Ovary (tissue), 3 donors: ENCODE measurements at regions not wholly inside any gene's neighbourhood (a gene's known extent, or its start where the extent isn't known, plus 50 kb on each side); places are given as distances from the start of the nearest gene placed in this dataset.

Source experiments
- CTCF ChIP-seq, 3 donors: fragments of 450-650 bp in 2 of 3; fragments of 200-600 bp in 1 of 3; IDR thresholded peaks; one replicate each; pipeline versions ENCODE4 v1.5.1 to v1.8.0; 2016 to 2022; ENCODE audit warnings: antibody characterized with exemption in 3 of 3, mild to moderate bottlenecking in 1 of 3
- POLR2A ChIP-seq: fragments of 450-650 bp; IDR thresholded peaks from one replicate; pipeline ENCODE4 v1.6.1; 2017; ENCODE audit warnings: antibody characterized with exemption, mild to moderate bottlenecking, moderate library complexity
- donor health status: DM: no; HTN: no; CAD: no.

- no peak for TF ChIP-seq POLR2A
- TF ChIP-seq CTCF (IDR thresholded peaks at IDR 0.05), result no peak
Measured at GRCh38 chr3:174438501-174439145, 420.5 kb upstream of the NAALADL2 start.
